OCI-M2 (cell line): ENCODE measurements at regions not wholly inside any gene's neighbourhood (a gene's known extent, or its start where the extent isn't known, plus 50 kb on each side); places are given as distances from the start of the nearest gene placed in this dataset.

Experiments used
- DNase-seq: peaks from one replicate; lab custom pipeline; 2025; ENCODE audit not compliant: unreplicated experiment; lab: John Stamatoyannopoulos, UW

DNA sequence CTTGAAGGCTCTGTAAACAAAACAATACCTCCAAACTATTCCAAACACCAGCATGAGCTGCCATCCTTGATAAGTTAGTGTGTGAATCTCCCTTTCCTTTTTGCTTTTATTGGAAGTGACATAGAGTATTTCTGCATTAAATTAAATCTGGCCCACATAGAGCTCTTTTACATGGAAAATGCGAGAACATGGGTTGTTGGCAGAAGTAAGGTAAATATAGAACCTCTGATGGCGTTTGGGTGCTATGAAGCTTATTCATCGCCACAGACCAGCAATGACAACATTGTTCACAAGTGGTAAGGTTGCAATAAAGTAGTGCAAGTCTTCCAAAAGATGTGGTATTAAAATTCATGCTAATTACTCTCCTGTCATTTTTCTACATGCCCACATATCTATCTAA lies 445.8 kb upstream of the JAG1 start:
- DNase-seq = no peak

DNA sequence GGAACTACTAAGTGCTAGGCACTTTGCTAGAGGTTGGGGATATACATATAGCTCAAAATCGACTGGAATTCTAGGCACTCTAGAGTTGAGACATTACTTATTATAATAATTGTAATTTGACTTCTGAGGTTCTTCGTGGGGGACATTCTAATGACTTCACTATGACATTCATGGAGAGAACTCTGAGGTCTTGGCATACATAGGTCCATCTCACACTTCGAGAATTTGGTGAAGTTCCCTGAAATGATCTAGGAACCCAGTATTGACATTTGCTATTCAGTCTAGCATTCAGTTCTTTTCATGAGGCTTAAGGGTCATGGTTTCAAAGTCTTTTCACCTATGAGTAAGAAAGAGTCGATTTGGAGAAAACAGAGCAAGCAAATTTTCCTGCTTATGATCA lies 446.6 kb upstream of the JAG1 start:
- no peak for DNase-seq

DNA sequence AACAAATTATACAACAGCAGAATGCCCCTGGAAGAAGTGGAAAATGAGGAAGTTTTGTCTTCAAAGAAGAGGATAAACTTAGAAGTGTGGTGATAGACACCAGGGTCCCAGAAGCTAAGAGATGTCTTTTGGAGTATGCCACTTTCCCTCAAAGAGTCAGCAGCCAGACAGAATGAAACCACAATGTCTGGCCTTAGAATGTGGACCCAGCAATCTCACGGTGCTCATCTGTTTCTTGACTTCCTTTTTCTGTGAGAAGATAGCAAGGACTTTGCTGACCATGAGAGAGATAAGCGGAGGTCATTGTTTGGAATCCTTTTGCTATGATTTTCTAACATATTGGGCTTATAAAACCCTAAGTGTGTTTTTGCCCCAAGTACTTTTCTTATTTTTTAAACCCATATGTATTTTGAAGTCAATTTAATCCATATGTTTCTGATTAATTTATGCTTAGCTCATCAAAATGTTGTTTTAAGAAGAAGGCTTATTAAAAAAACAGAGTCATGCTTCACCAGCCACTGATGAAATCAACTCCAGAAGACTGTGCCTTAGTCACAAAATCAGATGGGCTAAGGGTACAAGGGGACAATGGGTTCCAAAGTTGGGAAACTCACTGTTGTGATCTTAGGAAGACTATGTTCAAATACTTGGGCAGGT lies 451.2 kb upstream of the JAG1 start:
- DNase-seq = no peak

DNA sequence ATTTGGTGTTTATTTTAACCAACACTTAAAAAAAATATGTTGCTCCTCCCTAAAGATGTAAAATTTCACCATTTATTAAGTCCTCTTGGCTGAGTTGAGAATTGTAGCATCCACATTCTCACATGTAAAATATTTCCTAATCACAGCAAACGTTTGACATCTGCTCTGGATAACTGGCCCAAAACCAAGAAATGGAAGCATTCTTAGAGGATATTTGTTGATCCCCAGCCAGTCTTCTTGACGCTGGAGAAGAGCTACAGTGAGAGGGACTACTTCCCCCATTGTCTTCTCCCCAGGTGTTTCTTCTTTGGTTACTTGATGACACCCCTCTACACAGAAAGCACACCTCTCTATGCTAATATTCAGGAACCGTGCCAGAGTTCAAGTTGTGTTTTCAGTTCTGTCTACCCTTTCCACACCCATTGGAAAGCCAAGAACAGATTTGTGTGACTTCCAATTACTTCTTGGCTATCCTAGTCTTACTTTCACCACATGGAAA lies 454.5 kb upstream of the JAG1 start:
- no peak for DNase-seq

DNA sequence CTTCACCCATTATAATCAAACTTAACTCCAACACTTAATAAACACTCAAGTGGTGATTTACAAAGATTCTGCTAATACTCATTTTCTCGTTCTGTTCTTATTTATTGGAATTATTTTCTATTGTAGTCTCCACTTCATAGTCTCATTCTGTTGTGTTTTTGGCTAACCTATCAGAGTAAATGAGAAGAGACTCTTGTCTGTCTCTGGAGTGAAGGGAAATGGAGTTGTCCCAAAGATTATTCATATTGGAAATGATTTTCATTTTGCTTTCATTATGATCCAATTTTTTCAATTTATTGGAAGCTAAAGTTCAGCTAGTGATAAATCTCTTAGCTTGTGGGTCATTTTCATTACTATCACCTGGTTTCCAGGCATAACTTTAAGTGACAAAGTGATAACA lies 454.9 kb upstream of the JAG1 start:
- no peak for DNase-seq

DNA sequence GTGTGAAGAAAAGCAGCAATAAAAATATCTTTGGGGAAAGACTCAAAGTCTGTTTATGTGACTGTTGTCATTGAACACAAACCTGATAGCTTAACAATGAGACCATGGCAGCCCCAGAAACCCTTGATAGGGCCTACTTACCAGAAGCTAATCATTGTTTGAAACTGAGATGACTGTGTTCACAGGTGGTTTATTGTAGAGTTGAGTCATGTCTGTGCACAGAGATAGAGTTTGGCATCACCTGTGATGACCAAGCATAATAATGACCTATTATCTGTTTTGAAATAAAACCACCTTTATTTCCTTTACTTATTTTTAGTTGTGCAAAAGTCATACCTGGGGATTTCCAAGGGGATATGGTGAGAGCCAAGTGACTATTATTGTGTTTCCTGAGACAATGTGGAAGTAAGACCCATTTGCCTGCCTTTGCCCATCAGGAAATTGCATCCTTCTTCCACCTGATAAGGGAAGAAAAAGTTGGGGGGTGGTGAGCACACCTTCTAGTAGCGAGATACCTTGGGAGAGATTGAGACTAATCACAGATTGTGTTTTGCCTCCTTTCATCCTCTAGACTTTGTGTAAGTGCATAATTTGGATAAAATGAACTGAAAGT lies 456.9 kb upstream of the JAG1 start:
- DNase-seq = no peak

DNA sequence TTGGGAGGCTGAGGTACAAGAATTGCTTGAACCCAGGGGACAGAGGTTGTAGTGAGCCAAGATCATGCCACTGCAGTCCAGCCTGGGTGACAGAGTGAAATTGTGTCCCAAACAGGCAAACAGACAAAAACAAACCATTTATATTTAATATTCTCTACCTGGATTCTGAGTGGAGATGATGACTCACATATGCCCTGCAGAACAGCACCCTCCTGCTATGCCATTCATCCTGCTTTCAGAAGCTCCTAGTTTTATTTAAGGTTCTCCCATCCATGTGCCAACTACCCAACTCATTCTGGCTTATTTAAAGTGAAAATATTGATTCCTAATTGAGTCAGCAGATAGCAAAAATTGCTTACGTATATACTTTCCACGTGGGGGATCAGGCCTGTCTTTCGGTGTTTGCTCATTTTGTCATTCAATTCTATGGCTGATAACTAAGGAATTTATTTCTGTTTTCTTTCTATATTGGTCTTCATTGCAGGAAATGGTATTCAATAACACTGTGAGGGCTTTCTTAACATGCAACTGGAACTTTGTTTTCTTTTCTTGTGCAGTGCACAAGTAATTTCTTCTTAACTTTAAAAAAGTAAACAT lies 459.1 kb upstream of the JAG1 start:
- no peak for DNase-seq

DNA sequence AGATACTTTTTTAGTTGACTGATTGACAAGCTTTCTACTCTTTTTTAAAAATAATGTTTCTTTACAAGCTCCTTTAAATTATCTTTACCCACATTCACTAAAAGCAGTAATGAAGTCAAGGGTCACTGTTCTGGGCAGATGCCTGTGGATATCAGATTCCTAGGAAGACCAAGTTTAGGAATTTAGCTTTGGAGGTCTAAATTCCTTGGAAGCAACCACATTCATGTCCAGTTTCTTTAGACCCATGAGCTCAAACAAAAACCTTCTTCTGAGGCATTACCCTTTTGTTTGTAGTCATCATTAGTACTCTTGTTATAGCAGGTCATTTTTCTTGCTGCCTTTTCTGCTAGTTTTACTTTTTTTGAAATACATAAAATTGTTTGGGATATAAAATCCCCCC lies 462.9 kb upstream of the JAG1 start:
- no peak for DNase-seq

DNA sequence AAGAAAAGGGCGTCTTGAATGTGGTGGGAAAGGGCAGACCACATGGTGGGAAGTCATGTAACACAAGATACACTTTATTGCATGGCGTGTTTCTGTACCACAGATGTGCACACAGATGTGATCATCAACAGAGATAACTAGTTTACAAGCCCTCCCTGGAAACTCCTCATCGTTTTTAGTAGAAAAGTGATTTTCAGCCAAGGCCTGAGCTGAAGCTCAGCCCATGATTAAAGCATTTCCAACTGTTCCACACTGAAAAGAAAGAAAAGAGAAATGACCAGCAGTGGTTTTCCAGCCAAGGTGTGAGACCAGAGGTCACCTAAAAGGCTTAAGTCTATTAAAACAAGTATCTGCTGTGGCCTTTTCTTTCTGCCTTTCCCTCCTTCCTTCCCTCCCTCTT lies 463.9 kb upstream of the JAG1 start:
- no peak for DNase-seq

DNA sequence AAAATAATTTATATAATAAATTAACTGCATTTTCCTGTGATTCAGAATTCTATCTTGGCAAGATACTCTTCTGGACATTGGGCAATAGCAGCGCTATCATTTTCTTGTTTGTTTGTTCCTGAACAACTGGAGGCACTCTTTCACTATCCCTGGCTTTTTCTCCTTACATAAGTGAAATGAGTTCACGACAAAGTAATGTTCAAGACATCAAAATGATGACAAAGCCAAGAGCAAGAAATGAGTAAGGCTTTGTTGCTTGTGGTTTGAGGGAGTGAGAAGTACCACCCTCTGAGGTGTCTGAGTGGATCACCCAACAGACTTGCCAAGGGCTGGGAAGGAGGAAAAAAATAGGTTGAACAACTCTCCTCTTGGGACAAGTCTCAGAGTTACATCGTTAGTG lies 466.6 kb upstream of the JAG1 start:
- DNase-seq = no peak

DNA sequence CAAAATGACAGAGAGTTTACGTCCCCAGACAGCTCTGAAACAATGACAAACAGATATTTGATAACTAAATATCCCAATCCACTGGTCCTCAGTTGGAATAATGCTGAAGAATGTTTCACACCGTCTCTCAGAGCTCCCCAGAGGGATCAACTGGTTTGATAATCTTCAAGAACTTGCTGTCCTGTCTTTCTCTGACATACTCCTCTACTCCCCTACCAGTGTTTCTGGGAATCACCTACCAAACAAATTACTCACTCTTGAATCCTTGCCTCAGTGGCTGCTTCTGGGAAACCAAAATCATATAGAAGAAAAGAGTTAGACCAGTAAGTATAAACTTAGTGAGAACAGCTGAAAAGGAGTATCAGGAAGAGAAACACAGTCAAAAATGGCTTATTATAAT lies 469.7 kb upstream of the JAG1 start:
- DNase-seq = no peak

DNA sequence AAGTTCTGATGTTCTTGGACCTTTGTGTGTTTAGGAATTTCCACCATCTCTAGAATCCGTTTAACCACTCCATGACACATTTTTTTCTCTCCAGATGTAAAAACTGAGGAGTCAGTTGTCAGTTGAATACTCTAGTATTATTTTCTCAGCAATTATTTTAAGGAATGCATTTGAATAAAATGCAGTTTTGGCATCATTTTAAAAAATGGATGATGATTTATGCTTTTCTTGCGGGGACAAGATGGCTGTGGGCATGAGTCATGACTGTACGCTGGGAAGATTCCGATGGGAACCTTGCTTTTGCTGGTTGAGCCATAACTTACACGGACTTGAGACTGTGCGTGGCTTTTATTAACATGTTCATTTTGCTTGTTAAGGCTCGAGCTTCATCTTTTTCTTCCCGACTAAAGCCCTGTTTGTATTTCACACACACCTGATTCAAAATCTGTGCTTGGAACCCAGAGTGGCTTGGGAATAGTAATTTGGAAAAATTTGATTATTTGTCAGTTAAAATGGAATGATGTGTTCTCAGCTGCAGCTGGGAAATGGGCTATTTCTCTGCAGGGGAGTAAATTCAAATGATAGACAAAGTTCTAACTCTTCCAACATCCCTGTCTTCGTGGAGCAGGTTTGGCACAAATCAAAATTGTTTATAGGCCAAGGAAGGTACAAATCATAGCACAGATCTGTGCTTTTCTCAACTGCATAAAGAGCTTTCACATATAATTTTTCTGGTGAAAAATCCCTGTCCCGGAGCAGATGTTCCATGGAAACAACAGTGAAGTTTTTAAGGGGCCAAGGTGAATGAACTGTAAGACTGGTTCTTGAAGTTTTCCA lies 470.5 kb upstream of the JAG1 start:
- DNase-seq = no peak

DNA sequence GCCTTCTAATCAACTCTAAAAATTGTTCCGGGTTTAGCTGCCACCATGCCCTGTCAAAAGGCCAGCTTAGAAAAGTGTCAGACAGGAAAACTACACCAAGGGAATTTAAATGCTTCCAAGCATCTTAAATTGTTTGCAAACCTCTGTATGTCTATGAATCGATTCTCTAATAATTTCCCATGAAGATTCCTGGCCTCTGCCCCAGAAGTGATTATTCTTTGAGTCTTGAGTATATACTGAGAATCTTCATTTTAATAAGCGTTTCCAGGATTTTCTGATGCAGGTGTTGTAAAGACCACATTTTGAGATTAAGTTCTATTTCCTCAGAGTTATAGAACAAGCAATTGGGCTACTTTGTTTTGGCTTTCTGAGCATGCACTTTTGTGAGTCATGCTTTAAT lies 471.8 kb upstream of the JAG1 start:
- no peak for DNase-seq

DNA sequence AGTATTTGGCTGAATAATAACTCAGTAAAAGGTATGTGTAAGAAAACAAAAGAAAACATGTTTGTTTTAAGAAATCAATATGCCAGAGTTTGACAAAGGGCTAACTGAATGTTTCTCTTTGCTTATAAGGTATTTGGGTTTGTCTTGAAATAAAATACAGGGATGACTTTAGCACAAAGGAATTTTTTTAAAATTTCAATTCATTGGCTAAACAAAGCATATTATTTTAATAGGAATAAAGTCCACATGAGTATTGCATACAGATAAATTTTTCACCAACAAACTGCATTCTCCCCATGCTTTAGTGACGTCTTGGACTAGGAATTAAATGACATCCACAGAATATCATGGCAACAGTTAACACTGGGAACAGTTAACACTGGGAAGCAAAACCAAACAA lies 480.0 kb upstream of the JAG1 start:
- DNase-seq = no peak

DNA sequence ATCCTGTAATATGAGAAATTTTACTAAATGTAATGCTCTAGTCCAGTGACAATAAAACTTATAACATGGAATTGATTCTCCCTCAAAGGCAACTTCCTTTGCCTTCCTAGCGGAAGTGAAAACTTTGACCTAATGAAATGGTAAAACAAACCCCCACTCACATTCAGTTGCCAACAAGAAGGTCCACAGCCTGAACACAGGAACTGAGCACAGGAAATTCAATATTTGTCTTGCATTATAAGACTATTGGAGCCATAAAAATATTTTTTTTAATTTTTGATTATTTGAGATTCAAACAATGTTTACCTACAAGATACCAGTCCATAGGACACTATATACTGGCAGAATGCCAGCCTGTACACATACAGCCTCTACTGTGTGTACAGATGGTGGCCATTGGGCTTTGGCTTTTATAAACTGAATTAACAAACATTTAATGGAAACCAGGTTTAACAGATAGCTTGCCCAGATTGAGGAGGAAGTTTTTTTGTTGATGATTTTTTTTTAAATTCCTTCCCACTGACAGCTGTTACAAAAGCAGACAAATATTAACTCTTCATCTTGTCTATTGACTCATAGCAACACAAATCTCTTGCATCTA lies 481.5 kb upstream of the JAG1 start:
- DNase-seq = no peak

DNA sequence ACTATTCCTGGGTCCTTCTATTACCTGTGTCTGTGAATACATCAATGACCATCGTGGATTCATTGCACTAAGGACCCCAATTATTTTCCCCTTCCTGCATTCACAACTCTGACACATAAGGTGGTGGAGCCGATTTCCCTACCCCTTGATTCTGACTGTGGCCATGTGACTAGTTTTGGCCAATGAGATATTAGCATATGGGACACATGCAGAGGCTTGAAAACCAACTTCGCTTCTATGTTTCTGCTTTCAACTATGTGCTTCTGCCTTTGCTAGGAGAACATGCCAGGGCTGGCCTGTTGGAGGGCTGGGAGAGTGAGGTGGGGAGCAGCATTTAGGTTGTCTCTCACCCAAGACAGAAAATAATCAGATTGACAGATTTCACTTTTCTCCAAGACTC lies 483.1 kb upstream of the JAG1 start:
- no peak for DNase-seq

DNA sequence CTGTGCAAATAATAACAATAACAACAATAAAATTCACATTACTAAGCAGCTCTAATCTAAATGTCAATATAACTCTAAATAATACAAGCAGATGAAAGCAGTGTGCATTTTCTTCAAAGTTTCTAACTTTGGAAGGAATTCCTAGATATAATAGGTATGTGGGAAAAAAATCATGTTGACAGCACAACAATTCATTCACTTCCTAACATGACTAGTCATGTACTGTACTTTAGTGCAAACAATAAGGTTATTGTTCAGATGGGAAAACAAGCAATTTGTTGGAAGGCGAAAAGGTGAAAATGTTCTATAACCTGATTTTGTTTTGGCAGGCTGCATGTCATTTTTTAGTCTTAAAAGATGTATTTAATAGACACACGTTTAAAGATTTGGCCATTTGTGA lies 484.3 kb upstream of the JAG1 start:
- no peak for DNase-seq

DNA sequence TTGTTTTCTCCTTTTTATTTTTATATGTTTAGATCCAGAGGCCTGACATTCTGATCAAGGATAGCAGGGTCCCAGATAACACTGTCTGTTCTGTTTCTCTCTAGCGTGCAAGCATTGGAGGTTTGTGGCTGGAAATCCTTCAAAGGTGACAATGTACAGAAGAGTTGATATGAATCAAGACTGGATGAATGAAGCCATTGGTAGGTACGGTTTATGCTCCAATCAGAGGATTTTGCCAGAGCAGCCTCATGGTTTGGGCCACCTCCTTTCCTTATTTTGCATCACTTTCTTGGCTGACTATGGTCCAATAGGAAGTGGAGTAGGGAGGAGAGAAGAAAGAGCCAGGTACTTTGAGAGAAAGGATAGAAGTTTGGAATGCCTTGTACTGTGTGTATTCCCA lies 484.8 kb upstream of the JAG1 start:
- no peak for DNase-seq

DNA sequence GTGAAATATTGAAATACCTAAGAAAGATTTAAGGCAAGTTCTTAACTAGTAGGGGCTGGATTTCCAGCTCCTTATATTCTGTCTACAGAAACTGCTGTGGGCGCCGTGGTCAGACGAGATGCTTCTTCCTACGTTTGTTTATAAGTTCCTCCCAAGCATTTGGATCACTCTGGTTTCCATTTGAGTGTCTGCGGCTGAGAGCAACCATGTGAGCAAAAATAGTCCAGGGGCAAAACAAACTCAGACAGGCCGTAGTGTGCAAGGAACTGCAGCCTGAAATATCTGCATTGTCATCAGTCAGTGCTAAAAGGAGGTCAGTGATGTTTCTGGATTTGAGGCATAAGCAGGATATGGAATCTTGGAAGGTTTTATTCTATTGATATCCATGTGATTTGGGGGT lies 485.9 kb upstream of the JAG1 start:
- DNase-seq = no peak

DNA sequence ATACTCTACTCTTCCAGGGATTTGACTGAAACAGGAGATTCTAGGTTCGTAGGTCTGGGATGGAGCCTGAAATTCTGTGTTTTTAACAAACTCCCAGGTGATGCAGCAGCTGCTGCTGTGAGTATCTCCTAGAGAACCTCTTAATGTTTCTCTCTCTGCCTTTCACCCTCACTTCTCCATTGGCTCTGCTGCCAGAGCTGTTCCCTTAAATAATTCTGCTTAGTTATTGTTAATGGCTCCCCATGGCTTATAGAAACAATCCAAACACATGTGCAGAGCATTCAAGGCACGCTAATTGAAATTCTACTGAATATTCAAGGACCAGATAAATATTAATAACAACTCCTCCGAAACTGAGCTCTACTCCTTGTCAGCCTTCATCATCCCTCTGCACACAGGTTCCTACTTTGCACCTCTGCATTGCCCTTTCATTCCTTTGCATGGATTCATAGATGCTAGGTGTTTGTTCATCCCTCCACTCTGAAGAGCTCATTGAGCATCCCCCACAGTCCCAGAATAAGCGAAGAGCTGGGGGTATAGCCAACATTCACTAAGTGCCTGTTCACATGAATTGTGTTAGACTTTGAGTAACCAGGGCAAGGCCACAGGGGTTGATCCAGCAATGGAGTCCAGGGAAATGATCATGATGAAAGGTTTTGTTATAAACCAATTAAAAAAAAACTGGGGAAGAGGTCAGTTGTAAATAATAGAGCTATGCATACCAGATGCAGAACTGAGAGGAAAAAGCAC lies 488.4 kb upstream of the JAG1 start:
- DNase-seq = no peak

DNA sequence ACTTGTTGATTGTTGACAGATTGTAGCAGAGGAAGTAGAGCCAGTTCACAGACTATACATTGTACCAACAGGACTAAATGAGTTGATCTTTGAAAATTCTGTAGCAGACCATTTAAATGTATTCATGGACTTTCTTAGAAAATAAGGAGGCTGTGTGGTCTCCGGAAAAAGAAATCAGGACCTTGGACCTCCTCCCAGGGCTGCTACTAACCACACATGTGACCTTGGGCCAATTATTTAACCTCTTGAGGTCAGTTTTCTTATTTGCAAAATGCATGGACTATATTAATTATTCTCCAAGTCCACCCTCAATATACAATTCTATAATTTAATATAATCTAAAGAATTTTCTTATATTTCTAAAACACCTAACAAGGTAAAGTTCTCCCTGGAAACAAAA lies 492.0 kb upstream of the JAG1 start:
- no peak for DNase-seq
